ENCODE measurements at regions not wholly inside any gene's neighbourhood (a gene's known extent, or its start where the extent isn't known, plus 50 kb on each side); places are given as distances from the start of the nearest gene placed in this dataset.

GRCh38 chr12:105975351-105975750, 163.4 kb downstream of the NUAK1 start:
- DNase-seq: no peak

GRCh38 chr12:105977236-105977635, 161.5 kb downstream of the NUAK1 start:
- DNase-seq: no peak

- no peak for DNase-seq
These were observed 161.1 kb downstream of the NUAK1 start for GRCh38 chr12:105977652-105978051.

- DNase-seq: no peak
These were observed 160.5 kb downstream of the NUAK1 start for GRCh38 chr12:105978276-105978675.

GRCh38 chr12:105978686-105979085, 160.1 kb downstream of the NUAK1 start:
- DNase-seq: no peak

- DNase-seq: peak; percentile 85
These were observed 158.7 kb downstream of the NUAK1 start for GRCh38 chr12:105980085-105980484.

- no peak for DNase-seq
These were observed 158.2 kb downstream of the NUAK1 start for GRCh38 chr12:105980533-105980932.

- no peak for DNase-seq
These were observed 156.7 kb downstream of the NUAK1 start for GRCh38 chr12:105982022-105982421.

- DNase-seq: no peak
These were observed 155.0 kb downstream of the NUAK1 start for GRCh38 chr12:105983622-105984320.

- no peak for DNase-seq
These were observed 153.4 kb downstream of the NUAK1 start for GRCh38 chr12:105985383-105985782.

- no peak for DNase-seq
These were observed 151.7 kb downstream of the NUAK1 start for GRCh38 chr12:105986779-105987684.

GRCh38 chr12:105987685-105988035, 151.1 kb downstream of the NUAK1 start:
- DNase-seq: no peak

GRCh38 chr12:105992849-105993740, 145.7 kb downstream of the NUAK1 start:
- DNase-seq: no peak

- no peak for DNase-seq
These were observed 144.8 kb downstream of the NUAK1 start for GRCh38 chr12:105993766-105994555.

GRCh38 chr12:105995961-105996431, 142.8 kb downstream of the NUAK1 start:
- DNase-seq: no peak

- no peak for DNase-seq
These were observed 140.2 kb downstream of the NUAK1 start for GRCh38 chr12:105998561-105998960.

- no peak for DNase-seq
These were observed 138.2 kb downstream of the NUAK1 start for GRCh38 chr12:106000382-106001104.

GRCh38 chr12:106001105-106001836, 137.5 kb downstream of the NUAK1 start:
- DNase-seq: no peak

GRCh38 chr12:106001837-106002218, 136.9 kb downstream of the NUAK1 start:
- no peak for DNase-seq

- DNase-seq: no peak
These were observed 135.5 kb downstream of the NUAK1 start for GRCh38 chr12:106003297-106003696.

GRCh38 chr12:106004289-106004688, 134.5 kb downstream of the NUAK1 start:
- DNase-seq: no peak
